Calu3 (cell line): ENCODE measurements at regions not wholly inside any gene's neighbourhood (a gene's known extent, or its start where the extent isn't known, plus 50 kb on each side); places are given as distances from the start of the nearest gene placed in this dataset.

Source experiments
- BruUV-seq: library from RNA; stranded (reverse); fragments of 400-500 nt; replicated peaks from 2 replicates; lab custom pipeline; 2021; lab: Mats Ljungman, UMichigan
- CTCF ChIA-PET: fragments of 300-600 bp; sonication (Branson Sonifier 250); formaldehyde crosslinking; loops from one replicate; lab custom pipeline; 2022; ENCODE audit warnings: antibody characterized with exemption; lab: Charles Lee
- DNase-seq: peaks from one replicate; pipeline ENCODE4 v3.0.0; 2022
- H3K27ac Mint-ChIP-seq: one replicate; pipeline ENCODE4 v1.8.0; 2022; ENCODE audit warnings: mixed read lengths; ENCODE audit not compliant: unreplicated experiment
- H3K27me3 Mint-ChIP-seq: one replicate; pipeline ENCODE4 v1.8.0; 2022; ENCODE audit warnings: mixed read lengths; ENCODE audit not compliant: unreplicated experiment
- H3K36me3 Mint-ChIP-seq: one replicate; pipeline ENCODE4 v1.8.0; 2022; ENCODE audit warnings: mild to moderate bottlenecking, moderate library complexity, mixed read lengths; ENCODE audit not compliant: insufficient read depth, unreplicated experiment
- H3K4me1 Mint-ChIP-seq: one replicate; pipeline ENCODE4 v1.8.0; 2022; ENCODE audit warnings: mild to moderate bottlenecking, low read depth, mixed read lengths; ENCODE audit not compliant: unreplicated experiment
- H3K4me3 Mint-ChIP-seq: one replicate; pipeline ENCODE4 v1.8.0; 2022; ENCODE audit warnings: mild to moderate bottlenecking, low read depth, moderate library complexity, mixed read lengths; ENCODE audit not compliant: unreplicated experiment
- H3K9me3 Mint-ChIP-seq: one replicate; pipeline ENCODE4 v1.8.0; 2022; ENCODE audit warnings: low read depth, mixed read lengths; ENCODE audit not compliant: unreplicated experiment
- intact Hi-C: fragments of 100-400 bp; cut with micrococcal nuclease; formaldehyde crosslinking; loops from one replicate; pipeline ENCODE4 v1.10.0; 2022; ENCODE audit not compliant: unreplicated experiment
- TF ChIP-seq, protein P1 (sequence below): fragments of 200-600 bp; IDR thresholded peaks from one replicate; pipeline ENCODE4 v1.8.0; 2022; ENCODE audit warnings: antibody characterized with exemption; ENCODE audit not compliant: unreplicated experiment

DNA sequence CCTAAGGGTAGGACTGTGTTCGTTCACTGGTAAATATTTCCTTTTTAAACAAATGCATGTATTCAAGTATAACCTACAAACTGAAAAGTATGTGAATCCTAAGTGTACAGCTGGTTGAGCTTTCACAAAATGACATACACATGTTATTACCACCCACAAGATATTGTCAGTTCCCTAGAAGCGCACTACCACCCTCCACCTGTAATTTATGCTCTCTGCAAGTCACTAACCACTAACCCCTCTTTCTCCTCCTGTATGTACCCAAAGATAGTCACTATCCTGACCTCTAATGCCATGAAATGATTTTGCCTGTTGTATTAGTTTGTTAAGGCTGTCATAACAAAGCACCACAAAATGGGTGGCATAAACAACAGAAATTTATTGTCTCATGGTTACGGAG lies 82.8 kb upstream of the CHODL start:
- peaks cover 6% of the 10 kb centered on the region for H3K9me3 Mint-ChIP-seq
- H3K4me3 Mint-ChIP-seq = no peak overlapping the region
- no peaks in the 10 kb centered on the region for H3K27me3 Mint-ChIP-seq
- BruUV-seq = no TSS peak
- no peaks in the 10 kb centered on the region for H3K4me1 Mint-ChIP-seq
- TF ChIP-seq, protein P1, sequence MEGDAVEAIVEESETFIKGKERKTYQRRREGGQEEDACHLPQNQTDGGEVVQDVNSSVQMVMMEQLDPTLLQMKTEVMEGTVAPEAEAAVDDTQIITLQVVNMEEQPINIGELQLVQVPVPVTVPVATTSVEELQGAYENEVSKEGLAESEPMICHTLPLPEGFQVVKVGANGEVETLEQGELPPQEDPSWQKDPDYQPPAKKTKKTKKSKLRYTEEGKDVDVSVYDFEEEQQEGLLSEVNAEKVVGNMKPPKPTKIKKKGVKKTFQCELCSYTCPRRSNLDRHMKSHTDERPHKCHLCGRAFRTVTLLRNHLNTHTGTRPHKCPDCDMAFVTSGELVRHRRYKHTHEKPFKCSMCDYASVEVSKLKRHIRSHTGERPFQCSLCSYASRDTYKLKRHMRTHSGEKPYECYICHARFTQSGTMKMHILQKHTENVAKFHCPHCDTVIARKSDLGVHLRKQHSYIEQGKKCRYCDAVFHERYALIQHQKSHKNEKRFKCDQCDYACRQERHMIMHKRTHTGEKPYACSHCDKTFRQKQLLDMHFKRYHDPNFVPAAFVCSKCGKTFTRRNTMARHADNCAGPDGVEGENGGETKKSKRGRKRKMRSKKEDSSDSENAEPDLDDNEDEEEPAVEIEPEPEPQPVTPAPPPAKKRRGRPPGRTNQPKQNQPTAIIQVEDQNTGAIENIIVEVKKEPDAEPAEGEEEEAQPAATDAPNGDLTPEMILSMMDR = no peak
- CTCF ChIA-PET = no interaction called here
- intact Hi-C loops = no loop called here
- DNase-seq = no peak
- H3K36me3 Mint-ChIP-seq = no peaks in the 10 kb centered on the region
- H3K27ac Mint-ChIP-seq = no peak overlapping the region

DNA sequence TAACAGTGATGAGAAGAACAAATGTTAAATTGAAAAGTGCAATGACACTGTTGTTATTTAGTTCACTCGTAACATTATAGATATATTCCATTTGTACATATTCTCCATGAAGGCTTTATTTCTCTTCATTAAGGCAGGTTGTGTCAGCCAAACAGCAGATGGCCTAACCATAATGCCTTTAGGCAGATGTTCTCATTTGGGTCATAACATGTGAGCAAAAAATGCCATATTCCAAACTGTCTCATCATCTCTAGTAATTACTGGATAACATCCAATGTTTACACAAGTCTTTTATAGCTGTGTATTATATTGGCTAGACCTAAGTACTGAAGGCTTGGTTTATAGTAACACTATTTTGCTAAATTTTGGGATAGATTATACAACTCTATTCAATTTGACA lies 87.2 kb upstream of the CHODL start:
- H3K4me3 Mint-ChIP-seq = no peak overlapping the region
- intact Hi-C loops = no loop called here
- no peaks in the 10 kb centered on the region for H3K4me1 Mint-ChIP-seq
- CTCF ChIA-PET = no interaction called here
- H3K27me3 Mint-ChIP-seq = no peaks in the 10 kb centered on the region
- no peak for DNase-seq
- H3K36me3 Mint-ChIP-seq = no peaks in the 10 kb centered on the region
- H3K27ac Mint-ChIP-seq = no peak overlapping the region
- no TSS peak for BruUV-seq
- peaks cover 6% of the 10 kb centered on the region for H3K9me3 Mint-ChIP-seq
- TF ChIP-seq, protein P1 = no peak

DNA sequence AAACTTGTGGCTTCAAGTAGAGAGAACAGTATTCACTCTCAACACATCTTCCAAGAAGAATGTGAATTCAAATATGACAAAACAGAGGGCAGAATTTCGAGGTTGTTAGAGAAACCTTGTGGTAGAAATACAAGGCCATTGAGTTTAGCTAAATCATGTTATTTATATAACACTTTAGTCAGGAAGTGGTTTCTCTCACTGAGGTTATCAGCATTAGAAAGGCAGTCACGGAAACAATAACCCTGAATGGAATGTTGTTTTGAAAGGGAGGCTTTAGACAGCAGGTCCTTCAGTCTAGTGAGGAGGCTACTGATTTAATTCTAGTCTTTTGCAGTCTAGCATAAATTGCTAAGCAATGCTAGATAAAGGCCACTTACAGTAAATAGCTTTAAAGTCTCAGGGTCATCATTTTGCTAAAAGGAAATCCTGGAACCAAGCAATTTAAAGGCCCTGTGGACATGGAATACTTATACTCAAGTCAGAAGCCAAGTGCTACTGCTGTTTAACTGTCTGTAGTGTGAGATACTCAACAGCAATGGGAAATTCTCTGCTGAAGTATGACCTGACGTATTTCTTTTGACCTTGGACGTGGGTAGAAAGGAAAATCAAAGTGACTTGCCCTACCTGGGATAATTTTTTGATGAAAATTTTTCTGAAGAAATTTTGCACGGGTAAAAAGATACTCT lies 89.0 kb upstream of the CHODL start:
- no peak for DNase-seq
- CTCF ChIA-PET = no interaction called here
- Mint-ChIP-seq H3K27ac (no peak overlapping the region), H3K27me3 (no peaks in the 10 kb centered on the region), H3K9me3 (no peaks in the 10 kb centered on the region), H3K4me1 (no peaks in the 10 kb centered on the region), H3K4me3 (no peak overlapping the region), H3K36me3 (no peaks in the 10 kb centered on the region)
- TF ChIP-seq, protein P1 = no peak
- intact Hi-C loops = no loop called here
- no TSS peak for BruUV-seq

DNA sequence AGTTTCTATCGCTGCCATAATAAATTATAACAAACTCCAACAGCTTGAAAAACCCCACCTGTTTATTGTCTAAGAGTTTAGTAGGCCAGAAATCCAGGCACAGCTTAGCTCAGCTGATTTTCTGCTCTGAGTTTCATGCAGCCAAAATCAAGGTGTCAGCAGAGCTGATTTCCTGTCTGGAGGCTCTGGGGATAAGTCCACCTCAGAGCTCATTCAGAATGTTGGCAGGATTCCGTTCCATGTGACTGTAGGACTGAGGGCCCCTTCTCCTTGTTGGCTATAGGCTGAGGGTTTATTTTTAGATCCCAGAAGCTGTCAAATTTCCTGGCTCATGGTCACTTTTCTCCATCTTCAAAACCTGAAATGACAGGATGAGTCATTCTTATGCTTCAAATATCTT lies 91.6 kb upstream of the CHODL start:
- no peak for DNase-seq
- BruUV-seq = no TSS peak
- Mint-ChIP-seq H3K4me3 (no peak overlapping the region), H3K9me3 (no peaks in the 10 kb centered on the region), H3K4me1 (no peaks in the 10 kb centered on the region), H3K27me3 (no peaks in the 10 kb centered on the region), H3K27ac (no peak overlapping the region), H3K36me3 (no peaks in the 10 kb centered on the region)
- intact Hi-C loops = no loop called here
- CTCF ChIA-PET = no interaction called here
- TF ChIP-seq, protein P1 = no peak
